T47D (cell line): ENCODE measurements at regions not wholly inside any gene's neighbourhood (a gene's known extent, or its start where the extent isn't known, plus 50 kb on each side); places are given as distances from the start of the nearest gene placed in this dataset.
"Not testable (repeated sequence)": the region's sequence is repeated elsewhere in the genome, so short reads cannot be mapped to it uniquely, and the experiment has no call there.

Experiments
- DNase-seq, 2 experiments: peaks; one replicate each; pipeline versions ENCODE4 v3.0.0 to v3.0.0-alpha.2; 2011 to 2012; ENCODE audit warnings: low read depth in 1 of 2, low spot score in 1 of 2
- JUND ChIP-seq: IDR thresholded peaks from 2 replicates; pipeline ENCODE4 v1.6.1; 2012; ENCODE audit warnings: low read depth
- in situ Hi-C: cut with HindIII; loops from 2 replicates; pipeline ENCODE4 v1.10.0; 2016; ENCODE audit warnings: low sequenced_read_pairs, low pct_unique_long_range_greater_than_20kb

GRCh38 chr21:14058566-14058965, 152.2 kb downstream of the LIPI start:
- DNase-seq: no peak
- no peak for TF ChIP-seq JUND
- in situ Hi-C loops: no loop called here

- in situ Hi-C loops, DNase-seq: not testable (repeated sequence)
These were observed 152.8 kb downstream of the LIPI start for GRCh38 chr21:14057841-14058481.

GRCh38 chr21:14057313-14057712, 153.4 kb downstream of the LIPI start:
- TF ChIP-seq JUND: no peak
- DNase-seq: no peak

GRCh38 chr21:14056771-14057191, 154.0 kb downstream of the LIPI start:
- in situ Hi-C loops: no loop called here
- no peak for TF ChIP-seq JUND

More at GRCh38 chr21:14057313-14057712, 153.4 kb downstream of the LIPI start:
- in situ Hi-C loops: no loop called here

GRCh38 chr21:14055746-14056515, 154.8 kb downstream of the LIPI start:
- DNase-seq, in situ Hi-C loops: not testable (repeated sequence)

More at GRCh38 chr21:14056771-14057191, 154.0 kb downstream of the LIPI start:
- DNase-seq: no peak

- in situ Hi-C loops: no loop called here
- no peak for DNase-seq
- no peak for TF ChIP-seq JUND
These were observed 156.1 kb downstream of the LIPI start for GRCh38 chr21:14054682-14055081.

GRCh38 chr21:14050121-14050520, 160.6 kb downstream of the LIPI start:
- no peak for TF ChIP-seq JUND
- DNase-seq: no peak
- in situ Hi-C loops: no loop called here

GRCh38 chr21:14046401-14046800, 164.4 kb downstream of the LIPI start:
- no peak for DNase-seq
- in situ Hi-C loops: no loop called here
- TF ChIP-seq JUND: no peak

GRCh38 chr21:14040386-14040785, 170.4 kb downstream of the LIPI start:
- TF ChIP-seq JUND: no peak
- in situ Hi-C loops: no loop called here
- DNase-seq: no peak

GRCh38 chr21:14028619-14029018, 182.1 kb downstream of the LIPI start:
- DNase-seq, in situ Hi-C loops: not testable (repeated sequence)

GRCh38 chr21:14027235-14027869, 183.4 kb downstream of the LIPI start:
- peak; percentile 78 to 96 for DNase-seq
- in situ Hi-C loops: not testable (repeated sequence)

GRCh38 chr21:14020108-14020507, 190.6 kb downstream of the LIPI start:
- in situ Hi-C loops, DNase-seq: not testable (repeated sequence)

GRCh38 chr21:14015841-14016240, 194.9 kb downstream of the LIPI start:
- in situ Hi-C loops: not testable (repeated sequence)

GRCh38 chr21:14013623-14014498, 196.9 kb downstream of the LIPI start:
- in situ Hi-C loops: not testable (repeated sequence)

More at GRCh38 chr21:14015841-14016240, 194.9 kb downstream of the LIPI start:
- DNase-seq: not testable (repeated sequence)

More at GRCh38 chr21:14013623-14014498, 196.9 kb downstream of the LIPI start:
- DNase-seq: not testable (repeated sequence)
